AG04449 (cell line): ENCODE measurements at regions not wholly inside any gene's neighbourhood (a gene's known extent, or its start where the extent isn't known, plus 50 kb on each side); places are given as distances from the start of the nearest gene placed in this dataset.

Experiments used
- CTCF ChIA-PET: fragments of 350-600 bp; formaldehyde crosslinking; extraction: SDS; loops from one replicate; lab custom pipeline; 2021; ENCODE audit warnings: antibody characterized with exemption; lab: Yijun Ruan, JAX
- POLR2A ChIA-PET: fragments of 400-600, 350-600 bp; formaldehyde crosslinking; extraction: SDS; loops from one replicate; lab custom pipeline; 2020; ENCODE audit warnings: antibody characterized with exemption, inconsistent platforms; lab: Yijun Ruan, JAX
- DNase-seq: peaks from one replicate; pipeline ENCODE4 v3.0.0-alpha.2; 2010; ENCODE audit warnings: low read depth, low spot score
- H3K4me3 ChIP-seq: 2 replicates; pipeline ENCODE4 v1.5.1; 2011; ENCODE audit warnings: low read depth, mild to moderate bottlenecking, control low read depth, low read length
- CTCF ChIP-seq: IDR thresholded peaks from one replicate; pipeline ENCODE4 v1.5.1; 2011; ENCODE audit warnings: mild to moderate bottlenecking, moderate library complexity, low read length, control low read depth, inconsistent platforms; ENCODE audit not compliant: insufficient read depth; ENCODE audit errors: missing control alignments

- TF ChIP-seq CTCF: no peak
- ChIA-PET CTCF (no interaction called here), POLR2A (no interaction called here)
- no peak overlapping the region for H3K4me3 ChIP-seq
- no peak for DNase-seq
Measured at GRCh38 chr9:84587153-84587552, 82.4 kb upstream of the NTRK2 start.

GRCh38 chr9:84589542-84589941 lies 80.0 kb upstream of the NTRK2 start:
- no peak for DNase-seq
- ChIA-PET CTCF (no interaction called here), POLR2A (no interaction called here)
- no peak for TF ChIP-seq CTCF
- no peak overlapping the region for H3K4me3 ChIP-seq

GRCh38 chr9:84590706-84591105 lies 78.8 kb upstream of the NTRK2 start:
- TF ChIP-seq CTCF: no peak
- no peak overlapping the region for H3K4me3 ChIP-seq
- CTCF ChIA-PET: no interaction called here
- no peak for DNase-seq
- POLR2A ChIA-PET: no interaction called here

GRCh38 chr9:84592918-84593317 lies 76.6 kb upstream of the NTRK2 start:
- POLR2A ChIA-PET: no interaction called here

GRCh38 chr9:84593352-84593751 lies 76.2 kb upstream of the NTRK2 start:
- ChIA-PET CTCF (no interaction called here), POLR2A (no interaction called here)
- no peak for DNase-seq
- no peak for TF ChIP-seq CTCF
- H3K4me3 ChIP-seq: no peak overlapping the region

More at GRCh38 chr9:84592918-84593317, 76.6 kb upstream of the NTRK2 start:
- no peak overlapping the region for H3K4me3 ChIP-seq
- TF ChIP-seq CTCF: no peak
- CTCF ChIA-PET: no interaction called here
- DNase-seq: no peak

- no peak for DNase-seq
- ChIA-PET POLR2A (no interaction called here), CTCF (no interaction called here)
- no peak overlapping the region for H3K4me3 ChIP-seq
- TF ChIP-seq CTCF: no peak
Measured at GRCh38 chr9:84597131-84597530, 72.4 kb upstream of the NTRK2 start.
